OCI-LY1 (cell line): ENCODE measurements at regions not wholly inside any gene's neighbourhood (a gene's known extent, or its start where the extent isn't known, plus 50 kb on each side); places are given as distances from the start of the nearest gene placed in this dataset.
"Not testable (repeated sequence)": the region's sequence is repeated elsewhere in the genome, so short reads cannot be mapped to it uniquely, and the experiment has no call there.

Experiments used
- H2AFZ ChIP-seq: fragments of 200-600 bp; sonication (generic), shearing (Covaris generic); 2 replicates; pipeline ENCODE4 v1.6.0; 2014; ENCODE audit warnings: antibody characterized with exemption, mild to moderate bottlenecking, low read length
- H3F3A ChIP-seq: fragments of 200-600 bp; sonication (generic), shearing (Covaris generic); 2 replicates; pipeline ENCODE4 v1.6.0; 2014; ENCODE audit warnings: mild to moderate bottlenecking, antibody characterized with exemption, low read length, moderate library complexity; ENCODE audit not compliant: insufficient read depth
- H3K27ac ChIP-seq: fragments of 200-600 bp; sonication (generic); 2 replicates; pipeline ENCODE4 v1.5.1; 2014; ENCODE audit warnings: low read length, mixed run types, mild to moderate bottlenecking, low read depth; ENCODE audit not compliant: poor library complexity, severe bottlenecking
- H3K27me3 ChIP-seq: fragments of 200-600 bp; sonication (generic); 2 replicates; pipeline ENCODE4 v1.6.0; 2014; ENCODE audit warnings: antibody characterized with exemption, mild to moderate bottlenecking, low read length, moderate library complexity; ENCODE audit not compliant: insufficient read depth
- H3K36me3 ChIP-seq: fragments of 200-600 bp; sonication (generic); 2 replicates; pipeline ENCODE4 v1.6.1; 2014; ENCODE audit warnings: mild to moderate bottlenecking, antibody characterized with exemption, low read length, moderate library complexity, mixed read lengths; ENCODE audit not compliant: insufficient read depth
- H3K4me1 ChIP-seq: fragments of 200-600 bp; sonication (generic); 2 replicates; pipeline ENCODE4 v1.5.1; 2014; ENCODE audit warnings: mild to moderate bottlenecking, low read length, moderate library complexity; ENCODE audit not compliant: insufficient read depth, severe bottlenecking
- H3K4me2 ChIP-seq: fragments of 200-600 bp; sonication (generic), shearing (Covaris generic); 2 replicates; pipeline ENCODE4 v1.6.1; 2014; ENCODE audit warnings: low read length
- H3K4me3 ChIP-seq: fragments of 200-600 bp; sonication (generic); 2 replicates; pipeline ENCODE4 v1.5.1; 2014; ENCODE audit warnings: low read length, low read depth, mild to moderate bottlenecking, mixed read lengths; ENCODE audit not compliant: poor library complexity, severe bottlenecking
- H3K79me2 ChIP-seq: fragments of 200-600 bp; shearing (Covaris generic); 2 replicates; pipeline ENCODE4 v1.6.1; 2016; ENCODE audit warnings: mixed run types, low read length, mixed read lengths; ENCODE audit not compliant: insufficient read depth
- H3K9ac ChIP-seq: fragments of 200-600 bp; sonication (generic), shearing (Covaris generic); 2 replicates; pipeline ENCODE4 v1.6.1; 2014; ENCODE audit warnings: mild to moderate bottlenecking, low read length, mixed read lengths
- H3K9me2 ChIP-seq: fragments of 200-600 bp; sonication (generic), shearing (Covaris generic); 2 replicates; pipeline ENCODE4 v1.6.1; 2014; ENCODE audit warnings: low read depth, mild to moderate bottlenecking, low read length, mixed read lengths
- H3K9me3 ChIP-seq: fragments of 200-600 bp; shearing (Covaris generic); 2 replicates; pipeline ENCODE4 v1.6.1; 2014; ENCODE audit warnings: low read length, mixed read lengths
- H4K20me1 ChIP-seq: fragments of 200-600 bp; sonication (generic), shearing (Covaris generic); 2 replicates; pipeline ENCODE4 v1.6.0; 2016; ENCODE audit warnings: mild to moderate bottlenecking, low read length; ENCODE audit not compliant: insufficient read depth
- EZH2 ChIP-seq: fragments of 200-600 bp; sonication (generic), shearing (Covaris generic); IDR thresholded peaks from 2 replicates; pipeline ENCODE4 v1.8.0; 2017; ENCODE audit warnings: borderline replicate concordance, mixed run types, mild to moderate bottlenecking, antibody characterized with exemption, low read length, moderate library complexity, mixed read lengths
- TF ChIP-seq, protein P1 (sequence below): fragments of 200-600 bp; sonication (generic), shearing (Covaris generic); IDR thresholded peaks from 2 replicates; pipeline ENCODE4 v1.5.1; 2017; ENCODE audit warnings: mild to moderate bottlenecking, antibody characterized with exemption, low read length, moderate library complexity, mixed read lengths

DNA sequence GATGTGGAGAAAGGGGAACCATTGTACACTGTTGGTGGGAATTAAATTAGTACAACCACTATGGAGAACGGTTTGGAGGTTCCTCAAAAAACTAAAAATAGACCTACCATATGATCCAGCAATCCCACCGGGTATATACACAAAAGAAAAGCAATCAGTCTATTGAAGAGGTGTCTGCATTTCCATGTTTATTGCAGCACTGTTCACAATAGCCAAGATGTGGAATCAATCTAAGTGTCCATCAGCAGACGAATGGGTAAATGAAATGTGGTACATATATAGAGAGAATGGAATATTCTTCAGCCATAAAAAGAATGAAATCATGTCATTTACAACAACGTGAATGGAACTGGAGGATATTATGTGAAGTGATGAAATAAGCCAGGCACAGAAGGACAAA is 208.1 kb downstream of the TRIML1 start:
- Histone ChIP-seq H3K79me2 (no peaks in the 10 kb centered on the region), H3K36me3 (no peaks in the 10 kb centered on the region), H2AFZ (no peak overlapping the region), H3K9me3 (no peaks in the 10 kb centered on the region), H3K27me3 (no peaks in the 10 kb centered on the region), H3K4me2 (no peak overlapping the region), H4K20me1 (no peaks in the 10 kb centered on the region), H3K4me1 (no peaks in the 10 kb centered on the region), H3K4me3 (no peak overlapping the region), H3K27ac (no peak overlapping the region), H3F3A (no peaks in the 10 kb centered on the region), H3K9ac (no peak overlapping the region), H3K9me2 (no peaks in the 10 kb centered on the region)
- TF ChIP-seq EZH2 = no peak
- TF ChIP-seq, protein P1, sequence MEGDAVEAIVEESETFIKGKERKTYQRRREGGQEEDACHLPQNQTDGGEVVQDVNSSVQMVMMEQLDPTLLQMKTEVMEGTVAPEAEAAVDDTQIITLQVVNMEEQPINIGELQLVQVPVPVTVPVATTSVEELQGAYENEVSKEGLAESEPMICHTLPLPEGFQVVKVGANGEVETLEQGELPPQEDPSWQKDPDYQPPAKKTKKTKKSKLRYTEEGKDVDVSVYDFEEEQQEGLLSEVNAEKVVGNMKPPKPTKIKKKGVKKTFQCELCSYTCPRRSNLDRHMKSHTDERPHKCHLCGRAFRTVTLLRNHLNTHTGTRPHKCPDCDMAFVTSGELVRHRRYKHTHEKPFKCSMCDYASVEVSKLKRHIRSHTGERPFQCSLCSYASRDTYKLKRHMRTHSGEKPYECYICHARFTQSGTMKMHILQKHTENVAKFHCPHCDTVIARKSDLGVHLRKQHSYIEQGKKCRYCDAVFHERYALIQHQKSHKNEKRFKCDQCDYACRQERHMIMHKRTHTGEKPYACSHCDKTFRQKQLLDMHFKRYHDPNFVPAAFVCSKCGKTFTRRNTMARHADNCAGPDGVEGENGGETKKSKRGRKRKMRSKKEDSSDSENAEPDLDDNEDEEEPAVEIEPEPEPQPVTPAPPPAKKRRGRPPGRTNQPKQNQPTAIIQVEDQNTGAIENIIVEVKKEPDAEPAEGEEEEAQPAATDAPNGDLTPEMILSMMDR = no peak

DNA sequence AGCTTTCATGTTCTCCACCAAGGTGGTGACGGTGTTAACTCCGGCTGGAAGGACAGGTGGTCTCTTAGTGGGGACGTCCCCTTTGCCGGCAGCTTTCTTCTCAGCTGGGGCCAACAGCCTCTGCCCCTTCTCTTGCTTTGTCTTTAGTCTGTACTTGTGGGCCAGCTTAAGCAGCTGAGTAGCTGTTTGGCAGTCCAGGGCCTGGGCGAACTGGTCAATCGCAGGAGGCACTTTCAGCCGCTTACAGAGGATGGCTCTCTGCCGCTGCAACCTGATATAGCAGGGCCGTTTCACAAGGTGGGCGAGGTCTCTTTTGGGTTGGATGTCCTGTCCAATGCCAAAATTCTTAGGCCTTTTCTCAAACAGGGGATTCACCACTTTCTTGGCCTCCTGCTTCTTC is 210.3 kb downstream of the TRIML1 start:
- H3K27me3 ChIP-seq, H3F3A ChIP-seq, H3K4me2 ChIP-seq, H3K27ac ChIP-seq, H3K79me2 ChIP-seq, H3K4me3 ChIP-seq, H3K9me2 ChIP-seq, H4K20me1 ChIP-seq, H3K4me1 ChIP-seq, H3K9me3 ChIP-seq, H3K9ac ChIP-seq, H2AFZ ChIP-seq, H3K36me3 ChIP-seq: not testable (repeated sequence)

DNA sequence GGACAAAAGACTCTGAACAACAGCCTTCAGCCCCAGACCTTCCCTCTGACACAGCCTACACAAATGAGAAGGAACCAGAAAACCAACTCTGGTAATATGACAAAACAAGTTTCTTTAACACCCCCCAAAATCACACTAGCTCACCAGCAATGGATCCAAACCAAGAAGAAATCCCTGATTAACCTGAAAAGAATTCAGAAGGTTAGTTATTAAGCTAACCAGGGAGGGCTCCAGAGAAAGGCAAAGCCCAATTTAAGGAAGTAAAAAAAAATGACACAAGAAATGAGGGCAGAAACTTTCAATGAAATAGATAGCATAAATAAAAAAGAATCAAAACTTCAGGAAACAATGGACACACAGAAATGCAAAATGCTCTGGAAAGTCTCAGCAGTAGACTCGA is 224.0 kb downstream of the TRIML1 start:
- Histone ChIP-seq H3K9me3 (no peaks in the 10 kb centered on the region), H3K27me3 (no peaks in the 10 kb centered on the region), H3K9me2 (no peaks in the 10 kb centered on the region), H3F3A (no peaks in the 10 kb centered on the region), H4K20me1 (no peaks in the 10 kb centered on the region), H3K36me3 (no peaks in the 10 kb centered on the region), H2AFZ (no peak overlapping the region), H3K27ac (no peak overlapping the region), H3K79me2 (no peaks in the 10 kb centered on the region), H3K4me1 (no peaks in the 10 kb centered on the region), H3K4me2 (no peak overlapping the region), H3K4me3 (no peak overlapping the region), H3K9ac (no peak overlapping the region)
- TF ChIP-seq, protein P1 = no peak
- no peak for TF ChIP-seq EZH2

DNA sequence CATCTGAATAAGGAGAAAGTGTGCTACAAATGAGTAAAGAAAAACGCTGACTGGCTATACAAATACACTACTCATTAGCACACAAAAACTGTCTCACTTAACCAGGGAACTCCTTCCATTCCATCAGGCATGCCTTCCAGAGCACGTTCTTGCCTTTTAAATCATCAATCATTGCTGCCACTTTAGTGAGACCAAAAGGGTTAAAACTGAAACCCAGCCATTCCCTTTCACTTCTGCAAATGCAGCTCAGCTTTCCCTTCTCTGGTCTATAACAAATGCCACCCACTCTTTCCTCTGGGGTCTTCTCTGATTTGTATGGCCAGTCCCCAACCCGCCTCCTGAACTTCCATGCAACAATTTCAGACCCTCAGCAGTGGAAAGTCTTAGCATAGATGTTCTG is 231.5 kb downstream of the TRIML1 start:
- Histone ChIP-seq H3K9ac (no peak overlapping the region), H3K27ac (no peak overlapping the region)

More for the DNA sequence above, 231.5 kb downstream of the TRIML1 start:
- TF ChIP-seq, protein P1 = no peak
- no peak for TF ChIP-seq EZH2
- no peaks in the 10 kb centered on the region for H3K4me1 ChIP-seq
- H2AFZ ChIP-seq = no peak overlapping the region
- no peaks in the 10 kb centered on the region for H3K9me2 ChIP-seq
- H3K79me2 ChIP-seq = no peaks in the 10 kb centered on the region
- no peaks in the 10 kb centered on the region for H3K27me3 ChIP-seq
- no peaks in the 10 kb centered on the region for H3F3A ChIP-seq
- H3K9me3 ChIP-seq = no peaks in the 10 kb centered on the region
- no peaks in the 10 kb centered on the region for H4K20me1 ChIP-seq
- no peak overlapping the region for H3K4me2 ChIP-seq
- H3K36me3 ChIP-seq = no peaks in the 10 kb centered on the region
- H3K4me3 ChIP-seq = no peak overlapping the region
